ENCODE measurements at regions not wholly inside any gene's neighbourhood (a gene's known extent, or its start where the extent isn't known, plus 50 kb on each side); places are given as distances from the start of the nearest gene placed in this dataset.

DNA sequence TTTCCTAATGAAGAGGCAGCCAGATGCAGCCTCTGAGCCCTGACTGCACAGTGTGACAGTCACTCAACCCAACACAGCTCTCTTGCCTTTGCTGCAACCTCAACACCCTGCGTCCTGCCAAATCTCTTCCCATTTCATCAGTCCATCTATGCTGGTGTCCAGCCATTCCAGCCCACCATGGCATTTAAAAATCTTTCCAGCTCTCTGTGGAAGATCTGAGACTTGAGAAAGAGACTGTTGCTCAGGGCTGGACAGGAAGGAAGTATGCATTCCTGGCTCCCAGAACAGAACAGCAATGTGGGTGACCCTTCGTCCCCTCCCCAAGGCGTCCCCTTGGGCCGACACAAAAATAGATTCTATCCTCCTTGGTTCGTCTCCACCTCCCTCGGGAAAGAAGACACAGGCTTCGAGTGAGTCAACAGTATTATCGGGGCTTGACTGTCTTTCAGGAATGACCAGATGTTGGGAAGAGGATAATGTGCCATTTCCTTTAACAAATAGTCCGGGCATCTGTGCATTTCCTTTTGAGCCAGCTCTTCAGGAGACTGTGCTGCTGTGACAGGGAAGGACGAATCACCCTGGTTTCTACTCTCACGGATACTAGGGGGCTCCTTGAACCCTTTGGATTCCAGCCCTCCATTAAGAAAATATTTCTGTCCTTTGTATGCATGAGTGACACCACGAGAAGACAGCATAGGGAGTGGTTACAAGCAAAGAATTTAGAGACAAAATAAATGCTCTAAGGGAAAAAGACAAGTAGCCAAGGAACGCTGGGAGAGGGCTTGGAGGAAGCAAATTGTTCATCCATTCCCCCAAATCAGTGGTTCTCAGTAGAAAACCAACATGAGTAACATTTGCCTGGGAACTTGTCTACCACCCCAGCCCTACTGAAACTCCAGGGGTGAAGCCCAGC, 111.4 kb upstream of the CDC42BPA start:
- Histone ChIP-seq H3K27me3 (replicated peaks in 1 of 7) (no peaks in the 10 kb centered on the region), H3K36me3 (no peaks in the 10 kb centered on the region), H3K27ac (peak overlapping the region in 5 of 8 donors; percentile 5 to 38 (median 31)), H3K9me3 (no peaks in the 10 kb centered on the region), H3K4me3 (no peak overlapping the region), H3K4me1 (peaks cover 0 to 18% (median 6%) of the 10 kb centered on the region in 6 donors)
- intact Hi-C loops (cut with DNase I; ENCODE audit: low total_unique reads) = loop anchor here (10.0 kb wide), 1 partner anchor 195 kb away; no protein-coding TSS in a partner anchor
- WGBS, 5 donors = 60 to 72% (median 65%) methylated on average over 13 of the region's 13 CpGs
- DNase-seq = no peak
- TF ChIP-seq POLR2AphosphoS5 (IDR thresholded peaks at IDR 0.05) (no peak), POLR2A (IDR thresholded peaks at IDR 0.05) (no peak), CTCF (IDR thresholded peaks at IDR 0.05 in 8 of 11, conservative IDR thresholded peaks at IDR 0.05 in 3 of 11) (no peak)

DNA sequence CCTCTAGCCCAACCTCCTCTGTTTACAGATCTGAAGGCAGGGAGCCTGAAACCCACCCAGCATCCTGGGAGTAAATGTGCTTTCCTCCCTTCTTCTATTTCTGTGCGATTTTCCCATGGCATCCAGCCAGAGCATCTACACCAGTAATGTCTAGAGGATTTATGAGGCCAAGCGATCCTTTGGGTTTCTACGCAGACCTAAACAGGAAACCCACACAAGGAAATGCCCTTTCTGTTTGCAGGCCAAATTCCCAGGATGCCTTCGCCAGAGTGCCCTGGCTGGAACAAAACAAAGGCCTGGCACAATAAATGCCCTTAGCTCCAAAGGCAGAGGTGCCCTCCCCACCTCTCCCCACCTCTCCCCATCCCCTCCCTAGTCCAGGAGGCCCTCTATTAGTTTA, 110.5 kb upstream of the CDC42BPA start:
- no peak for DNase-seq
- Histone ChIP-seq H3K36me3 (no peaks in the 10 kb centered on the region), H3K4me1 (peaks cover 0 to 18% (median 6%) of the 10 kb centered on the region in 6 donors), H3K9me3 (no peaks in the 10 kb centered on the region), H3K27ac (peak overlapping the region in 4 of 8 donors; percentile 19 to 38 (median 32)), H3K4me3 (no peak overlapping the region), H3K27me3 (replicated peaks in 1 of 7) (no peaks in the 10 kb centered on the region)
- no peak for TF ChIP-seq POLR2AphosphoS5 (IDR thresholded peaks at IDR 0.05)
- no peak for TF ChIP-seq CTCF (IDR thresholded peaks at IDR 0.05 in 8 of 11, conservative IDR thresholded peaks at IDR 0.05 in 3 of 11)
- no peak for TF ChIP-seq POLR2A (IDR thresholded peaks at IDR 0.05)
- intact Hi-C loops (cut with DNase I; ENCODE audit: low total_unique reads) = no loop called here
- WGBS, 5 donors = 9 to 26% (median 22%) methylated on average over 4 of the region's 4 CpGs

- WGBS, 5 donors = 48 to 82% (median 77%) methylated on average over 1 of the region's 1 CpG
- DNase-seq = no peak
- Histone ChIP-seq H3K4me1 (peaks cover 0 to 18% (median 6%) of the 10 kb centered on the region in 6 donors), H3K9me3 (no peaks in the 10 kb centered on the region), H3K27ac (no peak overlapping the region), H3K4me3 (no peak overlapping the region), H3K27me3 (replicated peaks in 1 of 7) (no peaks in the 10 kb centered on the region), H3K36me3 (no peaks in the 10 kb centered on the region)
- no peak for TF ChIP-seq POLR2A (IDR thresholded peaks at IDR 0.05)
- TF ChIP-seq CTCF (IDR thresholded peaks at IDR 0.05 in 8 of 11, conservative IDR thresholded peaks at IDR 0.05 in 3 of 11) = no peak
- no peak for TF ChIP-seq POLR2AphosphoS5 (IDR thresholded peaks at IDR 0.05)
- intact Hi-C loops (cut with DNase I; ENCODE audit: low total_unique reads) = no loop called here
These were observed 109.1 kb upstream of the CDC42BPA start for GRCh38 chr1:227427411-227427810.

- Histone ChIP-seq H3K4me3 (no peak overlapping the region), H3K9me3 (no peaks in the 10 kb centered on the region), H3K4me1 (peaks cover 0 to 13% (median 4%) of the 10 kb centered on the region in 6 donors), H3K27ac (no peak overlapping the region), H3K36me3 (no peaks in the 10 kb centered on the region), H3K27me3 (replicated peaks in 1 of 7) (peaks cover 0 to 2% (median 0%) of the 10 kb centered on the region in 7 donors)
- intact Hi-C loops (cut with DNase I; ENCODE audit: low total_unique reads) = no loop called here
- WGBS, 5 donors = 86 to 93% (median 89%) methylated on average over 7 of the region's 7 CpGs
- DNase-seq = no peak
- TF ChIP-seq CTCF (IDR thresholded peaks at IDR 0.05 in 8 of 11, conservative IDR thresholded peaks at IDR 0.05 in 3 of 11) (no peak), POLR2A (IDR thresholded peaks at IDR 0.05) (no peak), POLR2AphosphoS5 (IDR thresholded peaks at IDR 0.05) (no peak)
These were observed 106.7 kb upstream of the CDC42BPA start for GRCh38 chr1:227424953-227425352.
